NCI-H2227 treated with DMSO at 0.1 percent for 48 hours (cell line): ENCODE measurements at regions not wholly inside any gene's neighbourhood (a gene's known extent, or its start where the extent isn't known, plus 50 kb on each side); places are given as distances from the start of the nearest gene placed in this dataset.
"Not testable (repeated sequence)": the region's sequence is repeated elsewhere in the genome, so short reads cannot be mapped to it uniquely, and the experiment has no call there.

Source experiments
- DNase-seq: peaks from one replicate; lab custom pipeline; 2025; lab: John Stamatoyannopoulos, UW

DNA sequence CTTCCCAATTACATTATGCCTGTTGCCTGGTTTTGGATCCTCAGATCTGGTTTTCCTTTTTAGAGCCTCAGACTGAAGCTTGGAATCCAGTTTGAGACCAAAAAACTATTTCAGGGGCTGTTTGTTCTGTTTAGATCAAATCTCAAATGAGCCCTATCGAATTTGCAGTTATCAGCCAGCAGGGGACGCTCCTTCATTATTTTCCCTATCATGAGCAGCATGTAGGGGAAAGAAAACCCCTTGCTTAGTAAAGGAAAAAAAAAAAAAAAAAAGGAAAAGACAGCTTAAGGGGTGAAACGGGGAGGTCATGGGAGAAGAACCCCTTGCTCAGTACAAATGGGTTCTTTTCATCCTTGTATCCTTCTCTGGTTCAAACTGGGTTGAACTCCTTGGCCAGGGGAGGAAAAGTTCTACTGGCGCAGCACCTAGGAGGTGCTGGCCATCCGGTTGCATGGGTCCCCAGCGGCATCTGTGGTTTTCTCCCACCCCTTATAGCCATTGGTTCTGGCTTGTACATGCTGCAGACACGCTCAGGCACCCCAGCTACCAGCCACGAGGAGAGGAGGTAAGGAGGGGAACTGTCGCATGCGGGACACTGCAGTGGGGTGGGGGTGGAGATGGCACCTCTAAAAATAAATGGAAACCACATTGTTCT is 1375.1 kb upstream of the ALCAM start:
- DNase-seq, result no peak

DNA sequence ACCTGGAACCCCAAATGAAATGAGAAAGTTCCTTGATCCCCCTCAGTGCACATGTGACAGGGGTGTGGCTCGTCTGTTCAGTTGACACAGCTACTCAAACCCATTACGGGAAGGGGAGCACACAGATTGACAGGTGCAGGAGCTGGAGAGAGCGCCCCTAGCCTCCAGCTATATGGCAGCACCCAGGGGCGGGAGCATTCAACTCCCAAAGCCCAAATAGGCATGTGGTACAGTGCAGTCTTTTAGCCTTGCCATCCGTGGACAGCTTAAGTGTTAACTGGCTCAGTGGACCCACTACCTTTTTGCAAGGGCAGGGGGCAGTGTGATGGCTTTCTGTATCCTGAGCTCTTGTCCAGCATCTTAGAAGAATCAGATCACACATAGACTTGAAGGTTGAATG is 1374.2 kb upstream of the ALCAM start:
- no peak for DNase-seq

DNA sequence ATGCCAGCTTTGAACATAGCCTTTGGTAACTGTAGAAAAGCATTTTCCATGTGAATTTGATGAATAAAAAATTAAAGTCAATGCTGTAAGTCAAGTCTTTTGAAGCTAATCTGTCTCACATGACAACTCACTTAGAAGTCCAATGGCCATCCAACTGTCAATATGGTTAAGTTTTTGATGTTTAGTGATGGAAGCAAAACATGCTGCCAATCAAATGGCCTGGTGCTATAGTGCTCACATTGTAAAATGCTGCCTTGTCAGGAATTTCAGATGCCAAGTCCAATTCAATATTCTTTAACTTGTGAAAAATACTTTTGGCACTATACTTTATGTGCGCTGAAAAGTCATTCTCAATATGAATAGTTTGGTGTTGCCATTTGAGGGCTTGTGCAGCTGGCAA is 1361.8 kb upstream of the ALCAM start:
- no peak for DNase-seq

DNA sequence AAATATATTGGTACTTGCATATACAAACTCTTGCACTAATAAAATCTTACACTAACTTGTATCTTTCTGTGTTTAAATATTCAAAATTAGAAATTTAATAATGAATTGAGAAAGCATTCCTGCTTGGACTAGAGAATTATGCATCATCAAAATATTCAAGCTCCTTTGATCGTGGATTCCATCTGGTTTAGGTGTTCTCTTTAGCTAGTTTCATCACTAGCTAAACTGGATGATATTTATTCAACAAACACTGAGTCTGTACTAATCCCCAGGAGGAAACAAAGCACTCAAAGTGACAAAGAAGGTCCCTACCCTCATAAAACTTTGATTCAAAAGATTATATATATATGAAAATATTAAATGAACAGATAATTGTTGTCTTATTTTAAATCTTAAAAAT is 1360.9 kb upstream of the ALCAM start:
- no peak for DNase-seq

DNA sequence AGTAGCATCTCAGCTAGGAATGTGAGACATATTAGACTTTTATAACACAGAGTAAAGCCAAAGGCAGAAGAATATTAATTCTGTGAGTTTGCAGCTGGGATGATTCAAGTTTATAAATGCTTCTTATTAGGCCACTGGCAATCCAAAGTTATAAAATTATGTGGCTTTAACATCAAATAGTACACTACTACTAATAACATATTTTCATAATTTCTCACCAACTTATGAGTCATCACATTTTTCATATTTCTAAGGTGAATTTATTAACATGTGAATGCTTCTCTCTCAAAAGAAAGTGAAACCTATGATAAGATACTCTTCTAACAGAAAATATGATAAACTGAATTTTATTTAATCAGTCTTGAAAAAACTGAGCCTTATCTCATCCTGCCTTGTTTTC is 1348.2 kb upstream of the ALCAM start:
- DNase-seq, result no peak

DNA sequence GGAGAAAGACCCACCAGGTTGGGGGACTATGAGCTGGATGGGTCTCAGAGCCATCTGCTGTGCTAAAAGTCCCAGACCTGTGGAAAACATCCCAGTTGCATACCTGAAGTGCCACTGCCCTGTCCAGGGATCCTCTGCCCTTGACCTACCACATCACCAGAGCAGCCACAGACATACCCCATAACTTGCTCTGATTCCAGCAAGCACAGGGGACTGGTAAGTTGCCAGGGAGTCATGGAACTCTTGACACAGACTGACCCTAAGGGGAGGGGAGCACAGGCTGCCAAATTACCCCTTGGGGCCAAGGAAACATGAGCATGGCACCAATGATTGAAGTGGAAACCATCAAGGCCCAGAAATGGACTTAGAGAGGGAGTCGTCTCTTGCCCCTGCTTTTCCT is 1335.1 kb upstream of the ALCAM start:
- no peak for DNase-seq

DNA sequence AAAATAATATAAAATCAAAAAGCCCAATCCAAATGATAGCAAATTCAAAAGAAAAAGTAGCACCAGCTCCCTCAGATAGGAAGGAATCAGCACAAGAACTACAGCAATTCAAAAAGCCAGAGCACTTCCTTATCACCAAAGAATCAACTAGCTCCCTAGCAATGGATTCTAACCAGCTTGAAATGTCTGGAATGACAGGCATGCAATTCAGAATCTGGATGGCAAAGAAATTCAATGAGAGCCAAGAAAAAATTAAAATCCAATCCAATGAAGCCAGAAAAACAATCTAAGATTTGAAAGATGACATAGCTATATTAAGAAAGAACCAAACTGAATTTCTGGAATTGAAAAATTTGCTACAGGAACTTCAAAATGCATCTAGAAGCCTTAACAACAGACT is 1334.4 kb upstream of the ALCAM start:
- no peak for DNase-seq

DNA sequence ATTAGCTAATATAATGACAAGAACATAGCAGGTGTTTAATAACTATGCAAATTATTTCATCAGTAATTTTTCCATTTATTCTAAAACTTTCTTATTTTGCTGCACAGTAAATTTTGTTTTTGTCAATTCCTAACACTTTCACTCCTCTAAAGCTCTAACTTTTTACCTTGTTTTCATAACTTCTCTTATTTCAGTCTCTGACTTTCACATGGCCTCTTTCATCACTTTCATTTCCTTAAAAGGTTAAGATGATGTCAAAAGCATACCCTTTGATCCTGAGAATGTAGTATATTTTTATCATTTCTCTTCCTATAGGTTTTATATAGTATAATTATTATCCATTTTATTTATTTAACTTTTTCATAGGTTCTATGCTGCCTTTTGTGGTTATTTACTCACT is 1325.8 kb upstream of the ALCAM start:
- DNase-seq, result no peak

DNA sequence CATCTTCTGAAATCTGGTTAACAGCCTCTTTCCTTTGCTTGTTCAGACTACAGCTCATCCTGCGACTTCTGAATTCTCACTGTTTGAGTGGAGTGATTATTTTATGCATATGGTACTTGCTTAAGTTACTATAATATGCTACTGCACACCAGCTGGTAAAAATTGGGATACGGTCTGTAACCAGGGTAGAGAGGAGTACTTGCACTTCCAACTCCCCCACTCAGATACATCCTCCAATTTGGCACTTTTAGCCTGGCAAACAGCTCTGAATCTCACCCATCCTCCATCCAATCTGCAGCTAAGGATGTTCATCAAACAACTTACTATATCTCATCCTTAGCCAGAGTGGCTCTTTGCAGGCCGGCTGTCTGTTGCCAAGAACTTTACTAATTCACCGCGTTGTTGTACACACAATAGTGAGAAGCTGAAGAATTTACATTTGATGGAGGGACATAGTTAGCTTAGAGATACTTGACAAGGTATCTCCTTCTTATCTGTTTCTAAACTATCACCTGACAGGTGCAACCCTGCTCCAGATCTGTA is 1323.6 kb upstream of the ALCAM start:
- not testable (repeated sequence) for DNase-seq

DNA sequence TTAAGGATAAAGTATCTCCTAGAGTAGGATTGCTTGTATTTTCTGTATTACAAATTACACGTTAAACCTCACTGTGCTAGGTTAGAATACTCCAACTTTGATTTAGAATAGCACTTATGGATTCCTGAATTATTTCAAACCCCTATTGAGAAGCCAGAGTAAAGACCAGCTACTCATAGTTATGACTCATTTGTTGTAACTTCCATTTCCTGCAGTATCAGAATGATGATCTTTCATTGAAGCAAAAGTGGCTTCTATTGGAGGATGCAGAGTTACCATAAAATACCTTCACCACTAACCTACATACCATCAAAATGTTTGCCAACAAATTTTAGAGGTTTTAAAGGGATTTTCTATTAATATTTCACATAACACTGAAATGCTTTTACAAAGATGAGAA is 1322.7 kb upstream of the ALCAM start:
- no peak for DNase-seq

DNA sequence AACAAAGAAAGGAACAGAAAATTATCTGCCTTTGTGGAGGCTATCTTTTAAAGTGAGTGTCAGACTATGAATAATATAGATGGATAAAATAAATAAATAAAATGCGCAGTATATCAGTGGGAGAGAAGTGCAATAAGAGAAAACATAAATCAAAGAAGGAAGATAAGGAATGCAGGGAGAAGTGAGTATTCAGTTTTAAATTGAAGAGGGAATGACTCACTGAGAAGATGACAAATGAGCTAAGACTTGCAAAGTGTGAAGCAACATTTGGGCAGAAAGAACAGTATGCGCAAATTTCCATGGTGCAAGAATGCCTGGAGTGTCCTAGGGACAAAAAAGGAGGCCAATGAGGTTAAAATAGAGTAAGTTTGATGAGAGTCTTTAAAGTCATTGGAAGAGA is 1300.1 kb upstream of the ALCAM start:
- DNase-seq, result no peak

DNA sequence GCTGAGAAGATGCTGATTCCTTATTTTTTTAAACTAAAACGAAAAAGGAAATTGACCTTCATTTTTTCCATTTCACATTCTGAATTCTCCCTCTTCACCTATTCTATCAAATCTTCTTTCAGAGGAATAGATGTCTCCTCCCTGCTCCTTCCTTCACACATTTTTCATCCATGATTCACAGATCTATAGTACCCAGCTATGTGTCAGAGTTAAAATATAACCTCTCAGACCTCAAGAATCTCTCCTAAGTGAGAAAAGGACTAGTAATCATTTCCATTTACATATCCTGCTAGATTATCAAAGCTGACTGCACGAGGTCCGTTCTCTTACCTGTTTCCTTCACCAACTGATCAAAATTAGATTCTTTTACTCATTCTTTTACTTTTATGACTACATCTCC is 1297.6 kb upstream of the ALCAM start:
- DNase-seq, result no peak

DNA sequence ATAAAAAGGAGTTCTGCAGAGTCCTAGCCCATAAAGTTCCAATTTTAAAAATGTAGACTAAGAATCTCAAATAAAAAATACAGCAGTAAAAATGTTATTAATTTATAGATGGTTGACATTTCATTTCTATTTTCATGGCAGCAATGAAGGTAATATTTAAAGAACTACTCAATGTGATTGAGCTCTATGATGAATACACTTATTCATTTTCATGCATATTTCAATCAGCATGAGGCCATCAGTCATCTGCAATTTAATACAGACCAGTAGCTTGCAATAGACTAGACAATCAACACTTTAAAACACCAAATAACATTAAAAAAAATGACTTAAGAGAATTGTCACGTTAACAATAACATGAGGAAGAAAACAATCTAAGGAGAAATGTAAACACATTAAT is 1295.8 kb upstream of the ALCAM start:
- DNase-seq, result no peak

DNA sequence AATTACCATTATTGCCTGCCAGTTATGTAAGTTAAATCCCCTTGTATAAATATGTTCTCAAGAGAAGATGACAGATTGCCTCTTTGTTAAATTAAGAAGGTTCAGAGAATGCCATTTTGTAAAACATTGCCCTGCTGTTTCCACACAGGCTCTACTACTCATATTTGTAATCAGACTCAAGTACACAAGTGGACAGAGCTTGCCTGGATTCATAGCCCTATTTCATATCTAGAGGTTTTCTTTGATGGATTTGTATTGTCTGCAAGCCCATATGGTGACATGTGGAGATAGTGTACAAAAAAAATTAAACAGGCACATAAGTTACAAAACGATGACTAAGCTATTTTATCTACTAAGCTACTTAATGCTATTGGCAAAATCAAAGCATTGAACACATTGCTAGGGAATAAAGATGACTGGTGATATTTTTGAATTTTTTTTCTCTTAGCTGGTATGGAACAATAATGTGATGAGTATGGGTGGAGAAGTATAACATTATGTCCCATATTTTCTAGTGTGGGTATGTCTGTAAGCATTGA is 1286.6 kb upstream of the ALCAM start:
- DNase-seq, result no peak

DNA sequence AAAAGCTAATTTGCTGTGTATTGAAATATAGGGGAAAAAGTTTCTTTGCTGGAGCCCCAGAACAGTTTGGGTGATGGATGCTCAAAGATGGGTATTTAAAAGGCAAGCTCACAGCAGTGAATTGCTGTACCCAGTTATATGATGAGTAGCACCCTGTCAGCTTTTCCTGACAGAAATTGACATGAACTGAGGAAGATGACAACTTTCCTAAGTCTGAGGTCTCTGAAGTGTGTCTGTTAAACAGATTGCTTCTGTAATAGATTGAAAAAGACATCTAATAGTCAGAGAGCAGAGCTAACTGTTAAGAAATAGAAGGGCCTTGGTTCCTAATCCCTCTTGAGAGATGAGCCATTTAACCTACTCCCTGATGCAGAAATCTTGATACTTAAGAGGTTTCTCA is 1278.0 kb upstream of the ALCAM start:
- DNase-seq, result no peak

DNA sequence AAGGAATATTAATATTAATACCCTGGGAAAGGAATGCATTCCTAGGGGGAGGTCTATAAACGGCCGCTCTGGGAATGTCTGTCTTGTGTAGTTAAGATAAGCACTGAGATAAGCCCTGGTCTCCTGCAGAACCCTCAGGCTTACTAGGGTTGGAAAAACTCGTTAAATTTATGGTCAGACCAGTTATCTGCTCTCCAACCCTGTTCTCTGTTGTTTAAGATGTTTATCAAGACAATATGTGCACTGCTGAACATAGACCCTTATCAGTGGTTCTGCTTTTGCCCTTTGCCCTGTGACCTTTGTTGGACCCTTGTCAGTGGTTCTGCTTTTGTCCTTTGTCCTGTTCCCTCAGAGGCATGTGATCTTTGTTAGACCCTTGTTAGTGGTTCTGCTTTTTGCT is 1276.7 kb upstream of the ALCAM start:
- DNase-seq, result not testable (repeated sequence)

DNA sequence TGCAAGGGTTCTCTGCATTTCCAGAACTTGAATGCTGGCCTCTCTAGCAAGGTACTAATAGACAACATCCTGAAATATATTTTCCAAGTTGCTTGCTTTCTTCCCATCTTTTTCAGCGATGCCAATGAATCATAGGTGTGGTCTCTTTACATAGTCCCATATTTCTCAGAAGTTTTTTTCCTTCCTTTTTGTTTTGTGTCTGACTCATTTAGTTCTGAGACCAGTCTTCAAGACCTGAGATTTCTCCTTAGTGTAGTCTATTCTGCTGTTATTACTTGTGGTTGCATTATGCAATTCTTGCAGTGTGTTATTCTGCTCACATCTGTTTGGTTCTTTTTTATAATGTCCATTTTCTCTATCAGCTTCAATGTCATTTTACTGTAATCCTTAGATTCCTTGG is 1265.0 kb upstream of the ALCAM start:
- no peak for DNase-seq

DNA sequence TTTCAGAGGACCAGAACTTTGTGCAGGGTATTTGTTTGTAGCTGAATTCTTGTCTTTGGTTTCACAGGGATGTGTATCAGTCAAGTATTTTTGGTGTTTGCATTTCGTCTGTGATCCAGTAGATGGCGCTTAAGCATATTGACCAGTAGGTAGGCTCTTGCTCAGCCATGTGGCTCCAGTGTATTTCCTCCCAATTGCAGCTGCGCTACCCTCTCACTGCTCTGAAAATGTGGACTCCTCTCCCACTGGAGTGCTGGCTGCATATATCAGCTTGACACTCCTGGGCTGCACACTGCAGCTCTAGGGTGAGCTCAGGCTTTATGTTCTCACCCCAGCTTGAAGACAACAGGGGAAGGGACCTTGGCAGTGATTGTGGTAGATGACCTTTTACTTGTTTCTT is 1264.3 kb upstream of the ALCAM start:
- DNase-seq, result no peak

DNA sequence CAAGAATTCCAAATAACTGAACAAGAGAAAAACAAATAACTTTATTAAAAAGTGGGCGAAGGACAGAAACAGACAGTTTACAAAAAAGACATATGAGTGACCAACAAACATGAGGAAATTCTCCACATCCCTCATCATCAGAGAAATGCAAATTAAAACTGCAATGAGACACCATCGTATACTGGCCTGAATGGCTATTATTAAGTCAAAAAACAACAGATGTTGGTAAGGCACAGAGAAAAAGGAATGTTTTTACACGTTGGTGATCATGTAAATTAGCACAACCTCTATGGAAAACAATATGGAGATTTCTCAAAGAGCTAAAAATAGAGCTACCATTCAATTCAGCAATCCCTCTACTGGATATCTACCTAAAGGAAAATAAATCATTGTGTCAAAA is 1260.4 kb upstream of the ALCAM start:
- no peak for DNase-seq

DNA sequence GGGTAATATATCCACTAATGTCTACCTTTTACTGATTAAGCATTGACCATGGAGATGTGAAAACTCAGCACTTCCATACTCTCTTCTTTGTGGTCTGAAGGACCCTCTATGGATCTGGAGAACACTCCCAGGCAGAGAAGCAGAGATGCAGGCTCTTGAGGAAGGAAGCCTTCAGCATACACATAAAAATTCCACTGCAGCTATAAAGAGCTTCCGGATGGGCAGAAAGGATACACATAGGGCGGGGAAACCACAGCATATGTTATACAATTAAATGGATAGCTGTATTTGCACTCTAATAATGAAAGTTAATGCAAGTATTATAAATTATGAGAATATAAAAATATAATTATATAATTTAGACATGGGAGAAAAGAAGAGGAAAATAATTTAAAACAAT is 1258.2 kb upstream of the ALCAM start:
- DNase-seq, result no peak

DNA sequence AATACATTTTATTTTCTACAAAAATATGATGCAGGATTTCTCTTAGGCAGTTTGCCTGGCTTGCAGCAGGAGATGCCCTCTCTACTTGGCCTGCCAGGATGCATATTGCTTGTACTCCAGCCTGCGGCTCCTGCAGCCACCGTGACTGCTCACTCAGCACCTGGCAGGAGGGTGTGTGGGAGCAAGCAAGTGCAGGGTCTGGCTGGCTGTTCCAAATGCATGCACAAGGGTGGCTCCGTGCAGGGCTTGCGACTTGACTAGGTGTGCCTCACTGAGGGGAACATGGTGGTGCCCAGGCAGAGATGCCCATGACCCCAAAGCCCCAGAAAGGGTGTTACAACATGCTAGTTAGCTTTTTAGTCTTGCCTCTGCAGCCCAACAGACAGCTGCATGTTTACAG is 1240.2 kb upstream of the ALCAM start:
- DNase-seq, result no peak

DNA sequence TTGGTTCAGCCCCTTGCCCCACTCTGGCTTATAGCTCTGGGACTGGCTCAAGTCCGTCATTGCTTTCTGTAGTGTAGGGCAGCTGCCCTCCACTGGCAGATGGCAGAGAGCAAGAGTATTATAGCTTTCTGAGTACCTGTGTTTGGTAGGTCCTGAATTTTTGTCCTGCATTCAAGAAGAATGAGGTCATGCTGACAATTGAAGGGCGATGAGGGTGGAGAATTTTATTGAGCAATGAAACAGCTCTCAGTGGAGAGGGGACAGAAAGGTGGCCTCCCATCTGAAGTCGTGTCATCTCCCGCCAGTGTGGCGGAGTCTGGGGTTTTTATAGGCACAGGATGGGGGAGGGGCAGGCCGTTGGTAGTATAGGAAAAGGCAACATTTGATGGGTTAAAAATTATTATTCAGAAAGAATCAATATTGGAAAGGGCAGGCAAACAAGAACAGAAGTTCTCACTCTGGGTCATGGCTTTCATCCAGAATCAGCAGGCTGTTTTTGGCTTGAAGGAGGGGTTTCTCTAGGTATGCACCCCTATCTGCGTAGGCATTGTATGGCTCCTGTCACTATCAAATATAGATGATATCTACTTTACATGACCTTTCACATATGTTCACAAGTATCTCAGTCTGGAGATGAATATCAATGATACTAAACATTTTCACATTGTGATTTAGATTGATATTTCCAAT is 1239.7 kb upstream of the ALCAM start:
- no peak for DNase-seq

DNA sequence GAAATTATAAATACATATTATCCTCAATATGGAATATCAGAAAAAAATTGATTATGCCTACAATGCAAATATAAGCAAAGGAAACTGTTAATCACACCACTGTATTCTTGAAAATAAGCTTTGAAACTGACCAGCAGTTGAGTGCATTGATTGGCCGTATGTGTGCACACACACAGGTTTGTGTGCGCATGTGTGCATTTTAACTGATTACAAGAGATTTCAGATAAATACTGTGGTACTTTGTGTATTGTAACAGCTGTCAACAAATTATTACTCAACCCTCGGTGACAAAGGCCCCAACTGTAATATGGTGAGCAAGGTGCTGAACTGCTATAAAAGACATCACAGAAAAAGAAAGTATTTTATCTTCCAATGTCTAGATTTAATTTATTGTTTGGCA is 1238.9 kb upstream of the ALCAM start:
- DNase-seq, result no peak
